Glutamatergic neuron (in vitro differentiated cells): ENCODE measurements at regions not wholly inside any gene's neighbourhood (a gene's known extent, or its start where the extent isn't known, plus 50 kb on each side); places are given as distances from the start of the nearest gene placed in this dataset.

Experiments
- DNase-seq: peaks from one replicate; pipeline ENCODE4 v3.0.0; 2022
- H3K27ac Mint-ChIP-seq: one replicate; pipeline ENCODE4 v1.8.0; 2020; ENCODE audit warnings: mild to moderate bottlenecking, mixed read lengths, inconsistent platforms; ENCODE audit not compliant: unreplicated experiment
- H3K27me3 Mint-ChIP-seq: one replicate; pipeline ENCODE4 v1.8.0; 2020; ENCODE audit warnings: mild to moderate bottlenecking, moderate library complexity, mixed read lengths, inconsistent platforms; ENCODE audit not compliant: unreplicated experiment
- H3K36me3 Mint-ChIP-seq: one replicate; pipeline ENCODE4 v1.8.0; 2020; ENCODE audit warnings: mild to moderate bottlenecking, mixed read lengths, inconsistent platforms; ENCODE audit not compliant: unreplicated experiment
- H3K4me1 Mint-ChIP-seq: one replicate; pipeline ENCODE4 v1.8.0; 2020; ENCODE audit warnings: mild to moderate bottlenecking, low read depth, mixed read lengths, inconsistent platforms; ENCODE audit not compliant: unreplicated experiment
- H3K4me3 Mint-ChIP-seq: one replicate; pipeline ENCODE4 v1.8.0; 2020; ENCODE audit warnings: mild to moderate bottlenecking, mixed read lengths, inconsistent platforms; ENCODE audit not compliant: unreplicated experiment
- H3K9me3 Mint-ChIP-seq: one replicate; pipeline ENCODE4 v1.8.0; 2020; ENCODE audit warnings: mild to moderate bottlenecking, moderate library complexity, mixed read lengths, inconsistent platforms; ENCODE audit not compliant: unreplicated experiment
- TF ChIP-seq, protein P1 (sequence below): fragments of 200-600 bp; sonication (generic); IDR thresholded peaks from one replicate; pipeline ENCODE4 v1.5.0; 2021; ENCODE audit not compliant: partially characterized antibody, unreplicated experiment

DNA sequence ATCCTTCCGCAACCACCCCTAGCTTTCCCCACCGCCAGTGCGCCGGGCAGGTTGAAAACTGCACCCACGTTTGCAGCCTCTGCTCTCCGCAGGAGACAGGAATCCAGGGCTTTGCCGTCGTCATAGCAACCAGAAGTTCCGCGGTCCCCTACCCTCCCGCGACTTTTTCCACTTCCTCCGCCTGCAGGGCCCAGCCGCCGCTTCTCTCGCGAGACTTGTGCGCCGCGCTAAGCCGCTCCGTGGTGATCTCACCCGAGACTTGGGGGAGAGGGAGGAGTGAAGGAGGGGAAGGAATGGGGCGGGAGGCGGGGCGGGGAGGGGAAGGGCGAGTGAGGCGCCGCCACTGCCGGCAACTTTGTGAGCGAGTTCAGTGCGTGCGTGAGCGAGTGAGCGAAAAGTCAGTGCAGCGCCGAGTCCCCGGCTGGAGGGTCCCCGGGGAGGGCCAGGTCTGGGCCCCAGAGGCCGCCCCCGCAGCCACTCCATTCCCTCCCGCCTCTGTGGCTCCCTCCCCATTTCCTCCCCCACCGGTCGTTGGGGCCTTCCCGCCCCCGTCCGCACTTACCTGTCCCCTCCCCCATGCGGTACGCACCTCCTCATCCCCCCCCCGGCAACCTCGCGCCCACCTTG lies 413.0 kb downstream of the PCNX1 start, which contains the start of gene SIPA1L1:
Gene SIPA1L1 (plus strand): TSS at position 370 of the 627 bp plus-strand sequence.
- peaks cover 8% of the 10 kb centered on the region for H3K27me3 Mint-ChIP-seq
- peak within 1 kb of the TSS; percentile 28 for H3K27ac Mint-ChIP-seq
- peak within 1 kb of the TSS; percentile 93 for H3K4me3 Mint-ChIP-seq
- no peaks in the 10 kb centered on the region for H3K36me3 Mint-ChIP-seq
- peaks cover 2% of the 10 kb centered on the region for H3K4me1 Mint-ChIP-seq
- peak; percentile 98 for DNase-seq
- TF ChIP-seq, protein P1, sequence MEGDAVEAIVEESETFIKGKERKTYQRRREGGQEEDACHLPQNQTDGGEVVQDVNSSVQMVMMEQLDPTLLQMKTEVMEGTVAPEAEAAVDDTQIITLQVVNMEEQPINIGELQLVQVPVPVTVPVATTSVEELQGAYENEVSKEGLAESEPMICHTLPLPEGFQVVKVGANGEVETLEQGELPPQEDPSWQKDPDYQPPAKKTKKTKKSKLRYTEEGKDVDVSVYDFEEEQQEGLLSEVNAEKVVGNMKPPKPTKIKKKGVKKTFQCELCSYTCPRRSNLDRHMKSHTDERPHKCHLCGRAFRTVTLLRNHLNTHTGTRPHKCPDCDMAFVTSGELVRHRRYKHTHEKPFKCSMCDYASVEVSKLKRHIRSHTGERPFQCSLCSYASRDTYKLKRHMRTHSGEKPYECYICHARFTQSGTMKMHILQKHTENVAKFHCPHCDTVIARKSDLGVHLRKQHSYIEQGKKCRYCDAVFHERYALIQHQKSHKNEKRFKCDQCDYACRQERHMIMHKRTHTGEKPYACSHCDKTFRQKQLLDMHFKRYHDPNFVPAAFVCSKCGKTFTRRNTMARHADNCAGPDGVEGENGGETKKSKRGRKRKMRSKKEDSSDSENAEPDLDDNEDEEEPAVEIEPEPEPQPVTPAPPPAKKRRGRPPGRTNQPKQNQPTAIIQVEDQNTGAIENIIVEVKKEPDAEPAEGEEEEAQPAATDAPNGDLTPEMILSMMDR: no peak
- peaks cover 6% of the 10 kb centered on the region for H3K9me3 Mint-ChIP-seq

DNA sequence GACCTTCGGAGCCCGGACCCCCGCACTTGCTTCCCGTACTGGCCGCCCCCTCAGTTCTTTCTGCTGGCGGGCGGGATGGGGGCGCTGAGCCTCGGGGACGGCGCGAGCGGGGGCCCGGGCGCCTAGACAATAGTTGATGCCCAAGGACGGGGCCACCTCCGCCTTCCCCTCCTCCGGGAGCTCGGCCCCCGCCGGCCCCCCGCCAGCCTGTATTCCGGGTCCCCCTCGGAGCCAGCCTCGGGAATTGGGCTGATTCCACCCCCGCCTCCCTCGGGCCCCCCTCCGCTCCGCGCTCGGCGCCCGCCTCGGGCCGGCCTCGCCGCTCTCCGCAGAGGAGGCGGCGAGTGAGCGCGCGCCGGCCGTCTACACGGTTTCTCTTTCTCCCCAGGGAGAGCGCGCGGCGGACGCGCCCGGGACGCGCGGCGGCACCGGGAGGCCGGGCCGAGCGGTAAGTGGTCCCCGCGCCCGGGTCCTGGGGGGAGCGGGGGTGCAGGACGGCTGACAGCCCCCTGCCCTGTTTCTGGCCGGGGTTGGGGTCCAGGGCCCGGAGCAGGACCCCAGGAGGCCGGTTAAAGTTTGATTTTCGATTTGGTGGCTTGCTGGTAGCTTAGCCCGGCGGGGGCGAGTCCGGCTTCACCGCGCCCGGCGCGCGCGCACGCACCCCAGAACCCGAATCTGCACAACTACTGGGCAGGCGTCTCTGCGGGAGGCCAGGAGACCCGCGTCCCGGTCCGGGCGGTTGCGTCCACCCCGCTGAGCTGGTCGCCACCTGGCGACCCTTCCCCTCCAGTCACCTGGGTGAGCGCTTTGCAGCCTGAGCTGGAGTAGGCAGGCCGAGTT lies 413.7 kb downstream of the PCNX1 start:
- Mint-ChIP-seq H3K27me3 (peaks cover 8% of the 10 kb centered on the region), H3K4me1 (peaks cover 2% of the 10 kb centered on the region), H3K9me3 (peaks cover 6% of the 10 kb centered on the region), H3K27ac (no peak overlapping the region), H3K36me3 (no peaks in the 10 kb centered on the region), H3K4me3 (peak overlapping the region; percentile 86)
- TF ChIP-seq, protein P1: no peak
- DNase-seq: peak; percentile 57

DNA sequence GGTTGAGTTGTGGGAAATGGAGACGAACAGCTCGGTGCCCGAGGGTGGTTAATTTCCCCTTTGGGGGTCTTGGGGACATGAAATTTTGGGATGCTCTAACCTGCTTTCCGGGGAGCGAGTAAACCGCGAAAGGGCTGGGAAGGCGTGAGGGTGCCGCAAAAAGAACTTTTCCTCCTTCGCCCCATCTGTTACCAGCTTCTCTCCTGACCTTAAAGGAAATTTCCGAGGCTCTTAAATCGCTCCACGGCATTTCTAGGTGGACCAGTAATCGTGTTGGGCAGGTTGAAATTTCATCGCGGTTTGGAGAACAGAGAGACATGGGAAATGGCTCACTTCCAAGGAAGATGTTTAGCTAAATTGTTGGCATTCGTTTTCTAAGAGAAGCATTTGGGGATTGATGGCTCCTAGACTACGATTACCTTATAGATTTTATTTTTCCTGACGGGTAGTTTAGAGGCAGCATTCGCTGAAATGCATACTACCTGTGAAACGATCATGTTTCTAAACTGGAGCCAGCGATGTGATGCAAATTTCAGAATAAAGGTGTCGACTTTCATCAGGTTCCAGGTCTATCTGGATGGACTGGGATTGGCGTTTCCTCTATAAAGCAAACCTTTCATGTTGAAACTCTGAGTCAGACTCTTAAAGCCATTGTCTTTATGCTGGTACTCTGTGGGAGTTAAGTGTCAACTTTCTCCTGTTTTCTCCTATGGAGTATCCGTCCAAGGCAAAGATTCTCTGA lies 414.5 kb downstream of the PCNX1 start:
- H3K27me3 Mint-ChIP-seq: peaks cover 5% of the 10 kb centered on the region
- no peak for DNase-seq
- H3K4me1 Mint-ChIP-seq: peaks cover 2% of the 10 kb centered on the region
- H3K9me3 Mint-ChIP-seq: peaks cover 6% of the 10 kb centered on the region
- no peaks in the 10 kb centered on the region for H3K36me3 Mint-ChIP-seq
- H3K4me3 Mint-ChIP-seq: peak overlapping the region; percentile 86
- H3K27ac Mint-ChIP-seq: no peak overlapping the region
- TF ChIP-seq, protein P1: no peak

DNA sequence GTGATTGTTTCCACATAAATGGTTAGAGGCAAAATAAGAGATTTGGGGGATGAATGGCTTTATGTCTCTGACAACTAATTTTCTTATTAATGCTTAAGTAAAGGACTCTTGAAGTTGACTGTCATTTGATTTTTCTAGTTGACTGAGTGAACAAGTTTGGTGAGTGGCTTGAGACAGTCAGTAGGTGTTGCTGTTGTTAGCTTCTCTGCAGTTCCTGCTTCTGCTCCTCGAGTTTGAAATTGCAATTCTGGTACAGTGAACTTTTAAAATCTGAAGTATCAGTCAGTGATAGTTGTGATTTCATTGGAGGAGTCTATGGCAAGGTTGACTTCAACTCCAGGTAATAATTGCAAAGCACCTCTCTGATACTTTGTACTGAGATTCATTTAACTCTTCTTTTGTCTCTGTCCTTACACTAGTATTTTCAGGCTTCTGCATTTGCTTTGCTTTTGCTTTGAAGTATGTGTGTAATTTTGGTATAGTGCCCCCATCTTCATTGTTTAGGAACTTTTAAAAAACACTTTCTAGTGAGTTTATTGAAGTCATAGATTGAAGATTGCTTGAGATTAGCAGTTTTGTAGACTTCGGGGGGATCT lies 415.5 kb downstream of the PCNX1 start:
- Mint-ChIP-seq H3K4me1 (peaks cover 2% of the 10 kb centered on the region), H3K36me3 (no peaks in the 10 kb centered on the region), H3K27ac (no peak overlapping the region), H3K9me3 (peaks cover 6% of the 10 kb centered on the region), H3K27me3 (peaks cover 5% of the 10 kb centered on the region), H3K4me3 (no peak overlapping the region)
- no peak for DNase-seq
- TF ChIP-seq, protein P1: no peak
